CD14-positive monocyte (primary cell): ENCODE measurements at regions not wholly inside any gene's neighbourhood (a gene's known extent, or its start where the extent isn't known, plus 50 kb on each side); places are given as distances from the start of the nearest gene placed in this dataset.

Source experiments
- DNase-seq, 3 donors: peaks; one replicate each; pipeline ENCODE4 v3.0.0-alpha.2; 2011 to 2022
- H2AFZ ChIP-seq: 2 replicates; pipeline ENCODE4 v1.6.0; 2012; ENCODE audit warnings: mild to moderate bottlenecking, low read depth, low read length, inconsistent platforms; ENCODE audit not compliant: insufficient read depth, poor library complexity, severe bottlenecking
- H3K27ac ChIP-seq, 2 donors: 1 replicate in 1 of 2; 2 replicates in 1 of 2; pipeline ENCODE4 v1.5.1; 2012 to 2013; ENCODE audit warnings: low read length in 2 of 2, control low read depth in 1 of 2, inconsistent platforms in 1 of 2, low read depth in 1 of 2, mild to moderate bottlenecking in 1 of 2
- H3K27me3 ChIP-seq, 2 donors: one replicate each; pipeline versions ENCODE4 v1.6.0 to v1.6.1; 2011 to 2013; ENCODE audit warnings: low read length in 2 of 2; ENCODE audit not compliant: control insufficient read depth in 2 of 2, insufficient read depth in 2 of 2
- H3K36me3 ChIP-seq, 2 donors: replicated peaks in 1 of 2; 1 replicate in 1 of 2; 2 replicates in 1 of 2; pipeline versions ENCODE4 v1.5.1 to v1.6.1; 2012 to 2013; ENCODE audit warnings: low read length in 2 of 2, control low read depth in 1 of 2, inconsistent platforms in 1 of 2, mild to moderate bottlenecking in 1 of 2; ENCODE audit not compliant: insufficient read depth in 2 of 2, control insufficient read depth in 1 of 2
- H3K4me1 ChIP-seq, 2 donors: 1 replicate in 1 of 2; 2 replicates in 1 of 2; pipeline versions ENCODE4 v1.5.1 to v1.6.1; 2012 to 2013; ENCODE audit warnings: low read length in 2 of 2, control low read depth in 1 of 2, inconsistent platforms in 1 of 2, mild to moderate bottlenecking in 1 of 2, moderate library complexity in 1 of 2; ENCODE audit not compliant: insufficient read depth in 2 of 2, control insufficient read depth in 1 of 2
- H3K4me2 ChIP-seq: replicated peaks from 2 replicates; pipeline ENCODE3; 2012; ENCODE audit warnings: low read length, moderate library complexity, mild to moderate bottlenecking; ENCODE audit not compliant: poor library complexity, severe bottlenecking; ENCODE audit errors: extremely low read depth
- H3K4me3 ChIP-seq, 3 experiments: fragments of 200-600 bp in 1 of 3; sonication (generic) in 1 of 3; replicated peaks in 1 of 3; 1 replicate in 2 of 3; 2 replicates in 1 of 3; pipeline ENCODE4 v1.5.1; 2011 to 2013; ENCODE audit warnings: low read length in 3 of 3, mild to moderate bottlenecking in 3 of 3, control low read depth in 2 of 3, low read depth in 2 of 3, inconsistent platforms in 1 of 3, moderate library complexity in 1 of 3
- H3K79me2 ChIP-seq: 2 replicates; pipeline ENCODE4 v1.6.0; 2012; ENCODE audit warnings: mild to moderate bottlenecking, control low read depth, inconsistent platforms, low read length, moderate library complexity; ENCODE audit not compliant: insufficient read depth
- H3K9ac ChIP-seq: 2 replicates; pipeline ENCODE4 v1.6.0; 2017; ENCODE audit warnings: low read length, mild to moderate bottlenecking; ENCODE audit not compliant: insufficient read depth, poor library complexity, severe bottlenecking
- H3K9me3 ChIP-seq, 2 donors: replicated peaks in 1 of 2; 1 replicate in 1 of 2; 2 replicates in 1 of 2; pipeline versions ENCODE4 v1.5.1 to v1.6.1; 2012 to 2013; ENCODE audit warnings: low read length in 2 of 2, control low read depth in 1 of 2; ENCODE audit not compliant: control insufficient read depth in 1 of 2, insufficient read depth in 1 of 2
- H4K20me1 ChIP-seq: 2 replicates; pipeline ENCODE4 v1.6.0; 2012; ENCODE audit warnings: mild to moderate bottlenecking, low read length, control low read depth, moderate library complexity; ENCODE audit not compliant: insufficient read depth
- H3K27ac Mint-ChIP-seq, 7 donors: one replicate each; pipeline ENCODE4 v1.8.0; 2020; ENCODE audit warnings: mild to moderate bottlenecking in 7 of 7, mixed read lengths in 7 of 7, moderate library complexity in 6 of 7, inconsistent platforms in 2 of 7
- H3K27me3 Mint-ChIP-seq, 3 donors: one replicate each; pipeline ENCODE4 v1.8.0; 2021 to 2022; ENCODE audit warnings: low read depth in 3 of 3, mild to moderate bottlenecking in 3 of 3, mixed read lengths in 3 of 3, moderate library complexity in 3 of 3, inconsistent platforms in 1 of 3
- H3K36me3 Mint-ChIP-seq, 2 donors: one replicate each; pipeline ENCODE4 v1.8.0; 2020; ENCODE audit warnings: mixed read lengths in 2 of 2, inconsistent platforms in 1 of 2, mild to moderate bottlenecking in 1 of 2
- H3K4me1 Mint-ChIP-seq: one replicate; pipeline ENCODE4 v1.8.0; 2020; ENCODE audit warnings: mild to moderate bottlenecking, mixed read lengths
- H3K4me3 Mint-ChIP-seq, 2 donors: one replicate each; pipeline ENCODE4 v1.8.0; 2020; ENCODE audit warnings: mild to moderate bottlenecking in 2 of 2, mixed read lengths in 2 of 2, moderate library complexity in 1 of 2
- H3K9me3 Mint-ChIP-seq, 7 donors: one replicate each; pipeline ENCODE4 v1.8.0; 2020 to 2022; ENCODE audit warnings: mixed read lengths in 7 of 7, mild to moderate bottlenecking in 6 of 7, moderate library complexity in 6 of 7, inconsistent platforms in 2 of 7
- CTCF ChIP-seq: fragments of 200-600 bp; IDR thresholded peaks from one replicate; pipeline ENCODE4 v1.8.0; 2022; ENCODE audit warnings: antibody characterized with exemption, mild to moderate bottlenecking
- WGBS: methylation state at CpG from one replicate; pipeline ENCODE4 v1.1.5; 2013; ENCODE audit warnings: missing lambda C conversion rate; ENCODE audit not compliant: insufficient coverage; 5-methylcytosine and 5-hydroxymethylcytosine counted together
- intact Hi-C, 2 donors: fragments of 100-400 bp; cut with micrococcal nuclease; formaldehyde crosslinking; loops; one replicate each; pipeline versions ENCODE4 v1.15.0 to v1.15.1; 2023

- Mint-ChIP-seq H3K4me1 (no peaks in the 10 kb centered on the region), H3K4me3 (no peak overlapping the region), H3K9me3 (peaks cover 0 to 8% (median 0%) of the 10 kb centered on the region in 7 donors), H3K27me3 (no peaks in the 10 kb centered on the region), H3K27ac (no peak overlapping the region), H3K36me3 (no peaks in the 10 kb centered on the region)
- WGBS: no CpG with 5 or more reads among the region's 1 CpG
- Histone ChIP-seq H3K27me3 (no peaks in the 10 kb centered on the region), H3K9me3 (peaks cover 0 to 8% of the 10 kb centered on the region in 2 donors), H3K9ac (no peak overlapping the region), H4K20me1 (no peaks in the 10 kb centered on the region), H3K79me2 (no peaks in the 10 kb centered on the region), H3K27ac (no peak overlapping the region), H3K4me2 (no peak overlapping the region), H2AFZ (no peak overlapping the region), H3K4me1 (no peaks in the 10 kb centered on the region), H3K4me3 (no peak overlapping the region), H3K36me3 (no peaks in the 10 kb centered on the region)
- no peak for DNase-seq
- no peak for TF ChIP-seq CTCF
- intact Hi-C loops: no loop called here
Observed at GRCh38 chr5:105501315-105501714, 1938.7 kb upstream of the NUDT12 start.

- Mint-ChIP-seq H3K9me3 (peaks cover 0 to 6% (median 0%) of the 10 kb centered on the region in 7 donors), H3K27ac (no peak overlapping the region), H3K27me3 (peaks cover 0 to 2% (median 0%) of the 10 kb centered on the region in 3 donors), H3K4me3 (no peak overlapping the region), H3K4me1 (no peaks in the 10 kb centered on the region), H3K36me3 (no peaks in the 10 kb centered on the region)
- Histone ChIP-seq H3K4me3 (no peak overlapping the region), H4K20me1 (no peaks in the 10 kb centered on the region), H3K4me1 (no peaks in the 10 kb centered on the region), H3K79me2 (no peaks in the 10 kb centered on the region), H3K36me3 (no peaks in the 10 kb centered on the region), H3K9ac (no peak overlapping the region), H3K27me3 (no peaks in the 10 kb centered on the region), H2AFZ (no peak overlapping the region), H3K27ac (no peak overlapping the region), H3K4me2 (no peak overlapping the region), H3K9me3 (peaks cover 0 to 11% of the 10 kb centered on the region in 2 donors)
- WGBS: 90% methylated on average over 1 of the region's 3 CpGs
- intact Hi-C loops: no loop called here
- DNase-seq: no peak
- TF ChIP-seq CTCF: no peak
Observed at GRCh38 chr5:105475401-105475800, 1912.8 kb upstream of the NUDT12 start.
